ENCODE measurements at regions not wholly inside any gene's neighbourhood (a gene's known extent, or its start where the extent isn't known, plus 50 kb on each side); places are given as distances from the start of the nearest gene placed in this dataset.
"Not testable (repeated sequence)": the region's sequence is repeated elsewhere in the genome, so short reads cannot be mapped to it uniquely, and the experiment has no call there.

GRCh38 chr1:83150479-83150878 is 848.5 kb downstream of the TTLL7 start:
- not testable (repeated sequence) for TF ChIP-seq CTCF (IDR thresholded peaks at IDR 0.05; ENCODE audit: low read depth, low read length); POLR2A (IDR thresholded peaks at IDR 0.05; ENCODE audit: extremely low read depth, insufficient read length)
- TF ChIP-seq, protein P1, sequence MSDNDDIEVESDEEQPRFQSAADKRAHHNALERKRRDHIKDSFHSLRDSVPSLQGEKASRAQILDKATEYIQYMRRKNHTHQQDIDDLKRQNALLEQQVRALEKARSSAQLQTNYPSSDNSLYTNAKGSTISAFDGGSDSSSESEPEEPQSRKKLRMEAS (IDR thresholded peaks at IDR 0.05; ENCODE audit: low read depth, low read length), result not testable (repeated sequence)

All from NB4 (cell line).